Activated CD4-positive, alpha-beta T cell treated with anti-CD3 and anti-CD28 coated beads, Interleukin-2, Interleukin-4, amounts not matched to agents 100 ng/mL and 50 ng/mL, durations not matched to agents 16 hours and 8 hours (primary cell): ENCODE measurements at regions not wholly inside any gene's neighbourhood (a gene's known extent, or its start where the extent isn't known, plus 50 kb on each side); places are given as distances from the start of the nearest gene placed in this dataset.

Experiments used
- DNase-seq: peaks from one replicate; pipeline ENCODE4 v3.0.0-alpha.2; 2020; ENCODE audit warnings: low spot score

GRCh38 chr3:70120357-70120966 is 120.9 kb downstream of the SAMMSON start:
- peak; percentile 72 for DNase-seq

- DNase-seq = no peak
Measured at GRCh38 chr3:70127192-70127591, 127.7 kb downstream of the SAMMSON start.

- DNase-seq = no peak
Measured at GRCh38 chr3:70137366-70137765, 137.8 kb downstream of the SAMMSON start.

GRCh38 chr3:70138606-70139005 is 139.1 kb downstream of the SAMMSON start:
- DNase-seq = no peak
